PC-3 (cell line): ENCODE measurements at regions not wholly inside any gene's neighbourhood (a gene's known extent, or its start where the extent isn't known, plus 50 kb on each side); places are given as distances from the start of the nearest gene placed in this dataset.

Source experiments
- CTCF ChIP-seq: fragments of 300-600 bp; sonication (generic); conservative IDR thresholded peaks from 2 replicates; pipeline ENCODE4 v1.5.1; 2017; ENCODE audit warnings: antibody characterized with exemption, low read depth, mild to moderate bottlenecking, low read length
- EZH2 ChIP-seq: fragments of 300-600 bp; sonication (generic); IDR thresholded peaks from one replicate; pipeline ENCODE4 v1.6.1; 2017; ENCODE audit warnings: antibody characterized with exemption, mild to moderate bottlenecking, low read length; ENCODE audit not compliant: unreplicated experiment

DNA sequence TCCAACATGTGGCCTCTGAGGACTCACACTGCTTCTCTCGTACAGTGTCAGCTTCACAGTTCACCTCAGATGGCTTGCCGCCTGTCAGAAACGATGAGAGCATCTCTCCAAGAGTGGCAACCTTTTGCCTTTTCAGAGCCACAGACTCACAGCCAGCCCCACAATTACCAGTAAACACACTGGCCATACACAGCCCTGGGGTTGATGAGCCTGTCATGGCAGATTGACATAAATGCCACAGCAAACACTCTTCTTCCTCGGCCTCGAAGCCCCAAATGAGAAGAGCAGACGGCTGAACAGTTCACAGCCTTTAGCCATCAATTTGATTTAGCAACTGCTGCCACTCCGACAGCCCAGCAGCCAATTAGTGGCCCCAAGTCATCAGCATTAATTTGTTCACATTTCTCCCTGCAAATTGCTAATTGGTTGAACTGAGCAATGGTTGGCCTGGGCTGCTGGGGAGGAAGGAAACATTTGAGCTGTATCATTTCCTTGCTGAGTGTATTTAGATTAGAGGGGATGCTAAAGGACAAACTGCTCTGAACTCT, 1142.9 kb downstream of the SORCS3 start:
- TF ChIP-seq EZH2 = no peak
- no peak for TF ChIP-seq CTCF
